MM.1S (cell line): ENCODE measurements at regions not wholly inside any gene's neighbourhood (a gene's known extent, or its start where the extent isn't known, plus 50 kb on each side); places are given as distances from the start of the nearest gene placed in this dataset.
"Not testable (repeated sequence)": the region's sequence is repeated elsewhere in the genome, so short reads cannot be mapped to it uniquely, and the experiment has no call there.

ENCODE experiments used
- DNase-seq: peaks from one replicate; pipeline ENCODE4 v3.0.0-alpha.2; 2015
- H2AFZ ChIP-seq: fragments of 300-600 bp; sonication (generic); 2 replicates; pipeline ENCODE4 v1.6.0; 2016; ENCODE audit warnings: antibody characterized with exemption, low read length
- H3F3A ChIP-seq: fragments of 300-600 bp; sonication (generic); 2 replicates; pipeline ENCODE4 v1.6.1; 2016; ENCODE audit warnings: mild to moderate bottlenecking, antibody characterized with exemption, low read length, moderate library complexity, mixed read lengths; ENCODE audit not compliant: insufficient read depth
- H3K27ac ChIP-seq: fragments of 300-600 bp; sonication (generic); 2 replicates; pipeline ENCODE4 v1.5.1; 2016; ENCODE audit warnings: mild to moderate bottlenecking, low read length
- H3K27me3 ChIP-seq: fragments of 300-600 bp; sonication (generic); replicated peaks from 2 replicates; pipeline ENCODE4 v1.6.0; 2016; ENCODE audit warnings: low read length; ENCODE audit not compliant: insufficient read depth
- H3K36me3 ChIP-seq: fragments of 300-600 bp; sonication (generic); replicated peaks from 2 replicates; pipeline ENCODE4 v1.6.1; 2016; ENCODE audit warnings: mild to moderate bottlenecking, low read length, mixed read lengths; ENCODE audit not compliant: insufficient read depth
- H3K4me1 ChIP-seq: fragments of 300-600 bp; sonication (generic); 2 replicates; pipeline ENCODE4 v1.6.1; 2016; ENCODE audit warnings: low read length, mixed read lengths
- H3K4me2 ChIP-seq: fragments of 300-600 bp; sonication (generic); 2 replicates; pipeline ENCODE4 v1.6.0; 2016; ENCODE audit warnings: low read depth, low read length
- H3K4me3 ChIP-seq: fragments of 300-600 bp; sonication (generic); 2 replicates; pipeline ENCODE4 v1.5.1; 2016; ENCODE audit warnings: low read length, mixed read lengths
- H3K79me2 ChIP-seq: fragments of 300-600 bp; sonication (generic); 2 replicates; pipeline ENCODE4 v1.6.1; 2016; ENCODE audit warnings: mixed run types, low read length, mixed read lengths
- H3K9ac ChIP-seq: fragments of 300-600 bp; sonication (generic); 2 replicates; pipeline ENCODE4 v1.6.1; 2016; ENCODE audit warnings: low read length, mixed read lengths
- H3K9me2 ChIP-seq: fragments of 300-600 bp; sonication (generic); replicated peaks from 2 replicates; pipeline ENCODE4 v1.6.1; 2016; ENCODE audit warnings: mild to moderate bottlenecking, low read length, mixed read lengths; ENCODE audit not compliant: insufficient read depth
- H3K9me3 ChIP-seq: fragments of 300-600 bp; sonication (generic); replicated peaks from 2 replicates; pipeline ENCODE4 v1.6.1; 2016; ENCODE audit warnings: mild to moderate bottlenecking, low read length, mixed read lengths; ENCODE audit not compliant: insufficient read depth
- H4K20me1 ChIP-seq: fragments of 300-600 bp; sonication (generic); 2 replicates; pipeline ENCODE4 v1.6.1; 2016; ENCODE audit warnings: mild to moderate bottlenecking, low read length, moderate library complexity, mixed read lengths; ENCODE audit not compliant: insufficient read depth
- CTCF ChIP-seq: fragments of 300-600 bp; sonication (generic); IDR thresholded peaks from 2 replicates; pipeline ENCODE4 v1.5.1; 2016; ENCODE audit warnings: antibody characterized with exemption, low read length, mixed read lengths
- EZH2 ChIP-seq: fragments of 300-600 bp; sonication (generic); optimal IDR thresholded peaks from 2 replicates; pipeline ENCODE3; 2017; ENCODE audit warnings: low read depth, mild to moderate bottlenecking, antibody characterized with exemption, low read length, mixed read lengths
- EZH2phosphoT487 ChIP-seq: fragments of 300-600 bp; sonication (generic); IDR thresholded peaks from 2 replicates; pipeline ENCODE4 v1.6.1; 2018; ENCODE audit warnings: antibody characterized with exemption, low read length

GRCh38 chr16:55991843-55992242, 116.7 kb upstream of the CES5A start:
- DNase-seq, result no peak
- Histone ChIP-seq H3K27ac (no peak overlapping the region), H3K9me2 (no peaks in the 10 kb centered on the region), H2AFZ (no peak overlapping the region), H3F3A (no peaks in the 10 kb centered on the region), H3K4me2 (no peak overlapping the region), H3K9me3 (no peaks in the 10 kb centered on the region), H3K4me1 (no peaks in the 10 kb centered on the region), H3K79me2 (no peaks in the 10 kb centered on the region), H4K20me1 (no peaks in the 10 kb centered on the region), H3K9ac (no peak overlapping the region), H3K4me3 (no peak overlapping the region), H3K36me3 (no peaks in the 10 kb centered on the region), H3K27me3 (no peaks in the 10 kb centered on the region)
- TF ChIP-seq EZH2 (no peak), CTCF (no peak), EZH2phosphoT487 (no peak)

- H3K4me1 ChIP-seq, result no peaks in the 10 kb centered on the region
- H3K27me3 ChIP-seq, result no peaks in the 10 kb centered on the region
- H3K79me2 ChIP-seq, result no peaks in the 10 kb centered on the region
- no peaks in the 10 kb centered on the region for H3F3A ChIP-seq
- no peak overlapping the region for H3K27ac ChIP-seq
- H3K4me3 ChIP-seq, result no peak overlapping the region
- no peak overlapping the region for H3K9ac ChIP-seq
- no peak for TF ChIP-seq CTCF
- TF ChIP-seq EZH2, result no peak
- no peak for TF ChIP-seq EZH2phosphoT487
- no peaks in the 10 kb centered on the region for H3K9me3 ChIP-seq
- H4K20me1 ChIP-seq, result no peaks in the 10 kb centered on the region
- no peaks in the 10 kb centered on the region for H3K9me2 ChIP-seq
- no peak for DNase-seq
- no peaks in the 10 kb centered on the region for H3K36me3 ChIP-seq
- H3K4me2 ChIP-seq, result no peak overlapping the region
- H2AFZ ChIP-seq, result no peak overlapping the region
Observed at GRCh38 chr16:55989569-55989907, 114.4 kb upstream of the CES5A start.

GRCh38 chr16:55988850-55989568, 113.8 kb upstream of the CES5A start:
- H2AFZ ChIP-seq, H3K9ac ChIP-seq, H3K36me3 ChIP-seq, H3K9me3 ChIP-seq, H3K27me3 ChIP-seq, H3K79me2 ChIP-seq, H3K9me2 ChIP-seq, H3K4me1 ChIP-seq, H4K20me1 ChIP-seq, H3K4me2 ChIP-seq, H3F3A ChIP-seq, H3K4me3 ChIP-seq, H3K27ac ChIP-seq, DNase-seq: not testable (repeated sequence)

- H3K9me3 ChIP-seq, result no peaks in the 10 kb centered on the region
- H3K4me1 ChIP-seq, result no peaks in the 10 kb centered on the region
- no peak for DNase-seq
- H3K27ac ChIP-seq, result no peak overlapping the region
- no peaks in the 10 kb centered on the region for H3F3A ChIP-seq
- H3K9me2 ChIP-seq, result no peaks in the 10 kb centered on the region
- TF ChIP-seq EZH2 (no peak), EZH2phosphoT487 (no peak), CTCF (no peak)
- no peak overlapping the region for H2AFZ ChIP-seq
- H3K4me2 ChIP-seq, result no peak overlapping the region
- no peaks in the 10 kb centered on the region for H3K79me2 ChIP-seq
- H4K20me1 ChIP-seq, result no peaks in the 10 kb centered on the region
- H3K4me3 ChIP-seq, result no peak overlapping the region
- no peaks in the 10 kb centered on the region for H3K27me3 ChIP-seq
- H3K36me3 ChIP-seq, result no peaks in the 10 kb centered on the region
- no peak overlapping the region for H3K9ac ChIP-seq
Observed at GRCh38 chr16:55988013-55988412, 112.8 kb upstream of the CES5A start.
